K562 (cell line): ENCODE measurements at regions not wholly inside any gene's neighbourhood (a gene's known extent, or its start where the extent isn't known, plus 50 kb on each side); places are given as distances from the start of the nearest gene placed in this dataset.
A peak's percentile ranks its signal among the peaks of the same experiment; 100 is the strongest.

ENCODE experiments used
- ATAC-seq: fragments of 200-7000 bp; cut with Tn5 transposase; 3 replicates; pipeline ENCODE4 v1.9.1; 2020; ENCODE audit warnings: moderate library complexity
- BruUV-seq: library from RNA; stranded (reverse); fragments of 400-500 nt; replicated peaks from 2 replicates; lab custom pipeline; 2021; lab: Mats Ljungman, UMichigan
- CTCF ChIA-PET: fragments of 300-600 bp; formaldehyde crosslinking; extraction: SDS; loops from one replicate; lab custom pipeline; 2021; ENCODE audit warnings: low intra/inter-chr PET ratio; lab: Yijun Ruan, JAX
- POLR2A ChIA-PET: fragments of 300-600, 350-650 bp; sonication (Branson Sonifier 250); formaldehyde crosslinking; extraction: SDS; loops from one replicate; lab custom pipeline; 2021; ENCODE audit warnings: antibody characterized with exemption, inconsistent platforms; lab: Yijun Ruan, JAX
- DNase-seq, 4 experiments: peaks; one replicate each; pipeline versions ENCODE4 v3.0.0 to v3.0.0-alpha.2; 2011 to 2018; ENCODE audit warnings: low spot score in 3 of 4, mixed read lengths in 3 of 4; ENCODE audit errors: extremely low read depth in 1 of 4
- FAIRE-seq: peaks from 2 replicates; lab custom pipeline; 2011; peaks lifted over from hg19 to GRCh38; lab: Jason Lieb, UNC
- H2AFZ ChIP-seq: 2 replicates; pipeline ENCODE4 v1.6.0; 2011; ENCODE audit warnings: low read depth, low read length, control low read depth, inconsistent platforms
- H3K27ac ChIP-seq: fragments of 200-600 bp; 3 replicates; pipeline ENCODE4 v1.8.0; 2011; ENCODE audit warnings: low read depth, mild to moderate bottlenecking, control low read depth, inconsistent platforms, low read length, moderate library complexity, mixed read lengths; ENCODE audit errors: extremely low read depth
- H3K27me3 ChIP-seq, 2 experiments: fragments of 300-600 bp in 1 of 2; 2 replicates in 1 of 2; 3 replicates in 1 of 2; pipeline versions ENCODE4 v1.6.0 to v1.8.0; 2011; ENCODE audit warnings: inconsistent platforms in 2 of 2, low read length in 2 of 2, mild to moderate bottlenecking in 1 of 2, mixed read lengths in 1 of 2, moderate library complexity in 1 of 2; ENCODE audit not compliant: control insufficient read depth in 2 of 2, insufficient read depth in 2 of 2
- H3K36me3 ChIP-seq: fragments of 300-600 bp; 3 replicates; pipeline ENCODE4 v1.8.0; 2011; ENCODE audit warnings: mild to moderate bottlenecking, low read length, inconsistent platforms; ENCODE audit not compliant: control insufficient read depth, insufficient read depth
- H3K4me1 ChIP-seq, 2 experiments: fragments of 200-600 bp in 1 of 2; replicated peaks in 1 of 2; 2 replicates in 1 of 2; 3 replicates in 1 of 2; pipeline versions ENCODE4 v1.5.1 to v1.8.0; 2011; ENCODE audit warnings: inconsistent platforms in 2 of 2, low read length in 2 of 2, mild to moderate bottlenecking in 1 of 2, mixed read lengths in 1 of 2, moderate library complexity in 1 of 2; ENCODE audit not compliant: control insufficient read depth in 2 of 2, insufficient read depth in 2 of 2
- H3K4me2 ChIP-seq: 2 replicates; pipeline ENCODE4 v1.6.1; 2011; ENCODE audit warnings: low read length, control low read depth, inconsistent platforms, mixed read lengths; ENCODE audit not compliant: insufficient read depth
- H3K4me3 ChIP-seq: fragments of 200-600 bp; sonication (generic), shearing (Covaris generic); 2 replicates; pipeline ENCODE4 v1.5.1; 2016; ENCODE audit warnings: control low read depth, inconsistent platforms
- H3K79me2 ChIP-seq: fragments of 200-600 bp; 3 replicates; pipeline ENCODE4 v1.8.0; 2011; ENCODE audit warnings: low read length, inconsistent platforms; ENCODE audit not compliant: control insufficient read depth, insufficient read depth
- H3K9ac ChIP-seq, 2 experiments: 2 replicates each; pipeline versions ENCODE4 v1.6.0 to v1.6.1; 2011; ENCODE audit warnings: low read depth in 2 of 2, low read length in 2 of 2, control low read depth in 1 of 2, inconsistent platforms in 1 of 2, mild to moderate bottlenecking in 1 of 2, mixed read lengths in 1 of 2; ENCODE audit not compliant: insufficient read depth in 1 of 2
- H3K9me1 ChIP-seq: one replicate; pipeline ENCODE4 v1.6.0; 2011; ENCODE audit warnings: inconsistent platforms, mild to moderate bottlenecking, low read length, moderate library complexity; ENCODE audit not compliant: control insufficient read depth, insufficient read depth
- H3K9me3 ChIP-seq: replicated peaks from 2 replicates; pipeline ENCODE4 v1.5.1; 2011; ENCODE audit warnings: low read depth, low read length, inconsistent platforms; ENCODE audit not compliant: control insufficient read depth, insufficient read depth
- H4K20me1 ChIP-seq: replicated peaks from 2 replicates; pipeline ENCODE4 v1.6.1; 2011; ENCODE audit warnings: low read length, inconsistent platforms, mixed read lengths; ENCODE audit not compliant: control insufficient read depth, insufficient read depth
- BHLHE40 ChIP-seq: IDR thresholded peaks from 2 replicates; pipeline ENCODE4 v1.6.1; 2011; ENCODE audit warnings: low read length, improper control_type of control experiment
- FOXO4 ChIP-seq: fragments of 450-650 bp; formaldehyde crosslinking; IDR thresholded peaks from 2 replicates; pipeline ENCODE4 v1.4.0; 2020; ENCODE audit warnings: mild to moderate bottlenecking, moderate library complexity
- HDAC8 ChIP-seq: fragments of 450-650 bp; IDR thresholded peaks from 2 replicates; pipeline ENCODE4 v1.6.1; 2016; ENCODE audit warnings: mild to moderate bottlenecking, missing genetic modification characterization, moderate library complexity, missing compliant biosample characterization
- RBM25 ChIP-seq: fragments of 200-400 bp; formaldehyde crosslinking; IDR thresholded peaks from 2 replicates; pipeline ENCODE4 v1.6.1; 2018; ENCODE audit warnings: low read length, low read depth, moderate library complexity; ENCODE audit not compliant: severe bottlenecking
- TRIM25 ChIP-seq: fragments of 450-650 bp; IDR thresholded peaks from 2 replicates; pipeline ENCODE4 v1.7.0; 2016; ENCODE audit warnings: borderline replicate concordance
- ZNF668 ChIP-seq: fragments of 250-450 bp; sonication (Bioruptor Pico); IDR thresholded peaks from 2 replicates; pipeline ENCODE4 v1.8.0; 2022; ENCODE audit warnings: mild to moderate bottlenecking, inconsistent platforms
- WGBS: fragments of 100-300 bp; shearing (Covaris generic); methylation state at CpG from one replicate; pipeline ENCODE4 v1.1.6; 2016; ENCODE audit warnings: low coverage, mixed read lengths; ENCODE audit not compliant: insufficient coverage; ENCODE audit errors: missing lambda C conversion rate; 5-methylcytosine and 5-hydroxymethylcytosine counted together
- in situ Hi-C: fragments of 300-500 bp; cut with MboI; formaldehyde crosslinking; loops from 4 replicates; pipeline ENCODE4 v1.15.0; 2018; ENCODE audit warnings: inconsistent platforms, mixed read lengths
- intact Hi-C: fragments of 100-400 bp; cut with micrococcal nuclease; formaldehyde crosslinking; loops from 2 replicates; pipeline ENCODE4 v1.14.2; 2022

- Histone ChIP-seq H3K9me3 (no peaks in the 10 kb centered on the region), H3K4me3 (no peak overlapping the region), H3K79me2 (no peaks in the 10 kb centered on the region), H3K4me1 (no peaks in the 10 kb centered on the region), H3K27ac (no peak overlapping the region), H3K27me3 (0 out of 5 replicates have a peak, but pooled peaks cover 0 to 5% of the 10 kb centered on the region in 2 experiments), H3K9me1 (no peaks in the 10 kb centered on the region), H3K4me2 (no peak overlapping the region), H4K20me1 (no peaks in the 10 kb centered on the region), H3K9ac (no peak overlapping the region), H3K36me3 (no peaks in the 10 kb centered on the region), H2AFZ (no peak overlapping the region)
- intact Hi-C loops = no loop called here
- TF ChIP-seq BHLHE40 = no peak
- TF ChIP-seq HDAC8 (tag) = no peak
- no peak for TF ChIP-seq ZNF668 (CRISPR knock-in tag)
- peak; percentile 5 for TF ChIP-seq RBM25
- TF ChIP-seq TRIM25 = no peak
- no peak for TF ChIP-seq FOXO4 (CRISPR knock-in tag)
- BruUV-seq = no TSS peak
- no peak for FAIRE-seq
- POLR2A ChIA-PET = no interaction called here
- DNase-seq = no peak
- ATAC-seq = no peak
- 2% methylated on average over 10 of the region's 10 CpGs for WGBS
- CTCF ChIA-PET = no interaction called here
- in situ Hi-C loops = no loop called here
These were observed 595.0 kb downstream of the TBC1D22A start for GRCh38 chr22:47357493-47357892.
